Neural crest cell (in vitro differentiated cells): ENCODE measurements at regions not wholly inside any gene's neighbourhood (a gene's known extent, or its start where the extent isn't known, plus 50 kb on each side); places are given as distances from the start of the nearest gene placed in this dataset.

Source experiments
- DNase-seq: peaks from one replicate; pipeline ENCODE4 v3.0.0; 2021; ENCODE audit warnings: low read depth, mixed read lengths, low spot score
- H3K27ac Mint-ChIP-seq: one replicate; pipeline ENCODE4 v1.8.0; 2021; ENCODE audit warnings: mild to moderate bottlenecking, mixed read lengths; ENCODE audit not compliant: unreplicated experiment
- H3K27me3 Mint-ChIP-seq: 2 replicates; pipeline ENCODE4 v1.8.0; 2021; ENCODE audit warnings: low read depth, mild to moderate bottlenecking, mixed read lengths
- H3K36me3 Mint-ChIP-seq: 2 replicates; pipeline ENCODE4 v1.8.0; 2021; ENCODE audit warnings: low read depth, mild to moderate bottlenecking, mixed read lengths
- H3K4me1 Mint-ChIP-seq: 2 replicates; pipeline ENCODE4 v1.8.0; 2021; ENCODE audit warnings: mixed read lengths
- H3K4me3 Mint-ChIP-seq: one replicate; pipeline ENCODE4 v1.8.0; 2021; ENCODE audit warnings: mild to moderate bottlenecking, mixed read lengths
- H3K9me3 Mint-ChIP-seq: 2 replicates; pipeline ENCODE4 v1.8.0; 2021; ENCODE audit warnings: mixed read lengths
- TF ChIP-seq, protein P1 (sequence below): fragments of 200-600 bp; sonication (generic); conservative IDR thresholded peaks from 2 replicates; pipeline ENCODE4 v1.5.0; 2021; ENCODE audit warnings: antibody characterized with exemption, mild to moderate bottlenecking

- TF ChIP-seq, protein P1, sequence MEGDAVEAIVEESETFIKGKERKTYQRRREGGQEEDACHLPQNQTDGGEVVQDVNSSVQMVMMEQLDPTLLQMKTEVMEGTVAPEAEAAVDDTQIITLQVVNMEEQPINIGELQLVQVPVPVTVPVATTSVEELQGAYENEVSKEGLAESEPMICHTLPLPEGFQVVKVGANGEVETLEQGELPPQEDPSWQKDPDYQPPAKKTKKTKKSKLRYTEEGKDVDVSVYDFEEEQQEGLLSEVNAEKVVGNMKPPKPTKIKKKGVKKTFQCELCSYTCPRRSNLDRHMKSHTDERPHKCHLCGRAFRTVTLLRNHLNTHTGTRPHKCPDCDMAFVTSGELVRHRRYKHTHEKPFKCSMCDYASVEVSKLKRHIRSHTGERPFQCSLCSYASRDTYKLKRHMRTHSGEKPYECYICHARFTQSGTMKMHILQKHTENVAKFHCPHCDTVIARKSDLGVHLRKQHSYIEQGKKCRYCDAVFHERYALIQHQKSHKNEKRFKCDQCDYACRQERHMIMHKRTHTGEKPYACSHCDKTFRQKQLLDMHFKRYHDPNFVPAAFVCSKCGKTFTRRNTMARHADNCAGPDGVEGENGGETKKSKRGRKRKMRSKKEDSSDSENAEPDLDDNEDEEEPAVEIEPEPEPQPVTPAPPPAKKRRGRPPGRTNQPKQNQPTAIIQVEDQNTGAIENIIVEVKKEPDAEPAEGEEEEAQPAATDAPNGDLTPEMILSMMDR: no peak
- H3K4me3 Mint-ChIP-seq: no peak overlapping the region
Measured at GRCh38 chr2:129762386-129763189, 216.9 kb upstream of the RAB6C start.

DNA sequence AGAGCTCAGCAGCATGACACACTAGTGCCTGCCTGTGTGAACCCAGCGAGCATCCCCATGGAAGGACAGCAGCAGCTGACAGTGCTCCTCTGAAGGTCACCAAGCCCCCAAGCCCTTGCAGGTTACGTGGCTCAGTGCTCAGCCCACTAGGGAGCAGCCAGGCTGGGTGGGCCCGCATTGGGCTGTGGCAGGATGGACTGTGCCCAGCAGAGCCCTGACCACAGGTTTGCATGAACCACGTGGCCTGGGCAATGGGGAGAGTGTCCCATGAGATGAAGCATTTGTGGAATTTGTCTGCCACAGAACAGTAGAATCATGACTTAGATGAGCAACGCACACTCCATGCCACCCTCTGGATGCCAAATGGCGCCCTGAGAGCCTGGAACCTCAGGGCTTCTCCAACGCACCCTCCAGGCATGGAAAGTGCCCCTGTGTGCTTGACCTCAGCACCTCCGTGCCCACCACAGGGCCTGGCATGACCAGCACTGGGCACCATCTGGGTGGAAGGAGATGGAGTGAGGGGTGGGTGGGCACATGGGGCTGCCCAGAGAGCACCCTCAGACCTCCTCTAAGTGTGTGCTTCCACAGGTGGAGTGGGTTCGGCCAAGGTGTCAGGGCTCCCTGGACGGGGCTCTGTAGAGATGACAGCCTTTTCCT is 216.1 kb upstream of the RAB6C start:
- no peak overlapping the region for H3K4me3 Mint-ChIP-seq
- no peaks in the 10 kb centered on the region for H3K9me3 Mint-ChIP-seq
- TF ChIP-seq, protein P1: no peak
- no peak for DNase-seq
- H3K4me1 Mint-ChIP-seq: peaks cover 3% of the 10 kb centered on the region
- no peaks in the 10 kb centered on the region for H3K36me3 Mint-ChIP-seq
- H3K27ac Mint-ChIP-seq: no peak overlapping the region
- H3K27me3 Mint-ChIP-seq: no peaks in the 10 kb centered on the region

More at GRCh38 chr2:129762386-129763189, 216.9 kb upstream of the RAB6C start:
- Mint-ChIP-seq H3K27me3 (no peaks in the 10 kb centered on the region), H3K27ac (no peak overlapping the region), H3K36me3 (no peaks in the 10 kb centered on the region), H3K4me1 (peaks cover 9% of the 10 kb centered on the region), H3K9me3 (no peaks in the 10 kb centered on the region)
- no peak for DNase-seq

- no peak for DNase-seq
- TF ChIP-seq, protein P1: no peak
- H3K27ac Mint-ChIP-seq: no peak overlapping the region
- H3K27me3 Mint-ChIP-seq: peaks cover 2% of the 10 kb centered on the region
- no peaks in the 10 kb centered on the region for H3K4me1 Mint-ChIP-seq
- no peaks in the 10 kb centered on the region for H3K9me3 Mint-ChIP-seq
- H3K4me3 Mint-ChIP-seq: no peak overlapping the region
- no peaks in the 10 kb centered on the region for H3K36me3 Mint-ChIP-seq
Measured at GRCh38 chr2:129763966-129764365, 215.5 kb upstream of the RAB6C start.

DNA sequence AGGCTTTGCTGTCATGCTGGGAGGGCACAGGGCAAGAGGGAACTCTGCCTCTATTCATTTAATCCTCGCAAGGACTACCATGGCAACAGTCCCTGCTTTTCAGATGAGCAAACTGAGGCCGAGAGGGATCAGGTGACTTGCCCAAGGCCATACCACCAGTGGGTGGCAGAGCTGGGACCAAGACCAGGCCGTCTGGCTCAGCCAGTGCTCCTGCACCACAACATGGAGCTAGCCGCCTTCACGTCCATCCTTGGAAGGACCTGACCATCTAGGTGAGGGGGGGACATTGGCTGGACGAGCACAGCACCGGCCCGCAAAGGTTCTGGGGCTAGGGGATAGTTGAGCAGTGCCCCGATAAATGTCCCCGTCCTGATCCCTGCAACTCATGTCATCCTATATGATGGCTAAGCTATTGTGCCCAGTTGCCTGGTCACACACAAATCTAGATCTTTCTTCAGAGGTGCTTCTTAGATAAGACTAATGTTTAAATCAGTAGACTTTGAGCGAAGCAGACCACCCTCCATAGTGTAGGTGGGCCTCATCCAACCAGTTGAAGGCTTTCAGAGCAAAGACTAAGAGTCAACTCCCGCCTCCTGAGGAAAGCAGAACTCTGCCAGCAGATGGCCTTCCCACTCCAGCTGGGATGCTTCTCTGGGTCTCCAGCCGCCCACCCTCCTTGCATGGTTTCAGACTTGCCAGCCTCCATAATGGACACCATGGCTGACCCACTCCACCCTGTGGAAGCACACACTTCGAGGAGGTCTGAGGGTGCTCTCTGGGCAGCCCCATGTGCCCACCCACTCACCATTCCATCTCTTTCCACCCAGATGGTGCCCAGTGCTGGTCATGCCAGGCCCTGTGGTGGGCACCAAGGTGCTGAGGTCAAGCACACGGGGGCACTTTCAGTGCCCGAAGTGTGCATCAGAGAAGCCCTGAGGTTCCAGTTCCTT is 214.8 kb upstream of the RAB6C start:
- Mint-ChIP-seq H3K4me3 (no peak overlapping the region), H3K36me3 (no peaks in the 10 kb centered on the region), H3K4me1 (no peaks in the 10 kb centered on the region), H3K27ac (no peak overlapping the region), H3K27me3 (peaks cover 2% of the 10 kb centered on the region), H3K9me3 (no peaks in the 10 kb centered on the region)
- TF ChIP-seq, protein P1: no peak
- DNase-seq: no peak

DNA sequence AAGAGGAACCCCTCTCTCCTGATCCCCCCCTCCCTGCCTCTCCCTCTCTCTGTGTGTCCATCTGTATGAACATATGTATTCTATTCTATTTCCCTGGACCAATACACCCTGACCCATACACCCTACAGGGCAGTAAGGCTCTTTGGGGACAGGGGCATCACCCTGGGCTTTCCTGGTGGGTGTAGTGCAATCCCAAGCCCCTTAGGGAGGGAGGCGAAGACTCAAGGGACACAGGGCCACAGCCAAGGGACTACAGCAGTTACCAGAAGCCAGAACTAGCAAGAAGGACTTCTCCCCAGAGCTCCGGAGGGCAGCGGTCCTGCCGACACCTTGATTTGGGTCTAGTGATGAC is 214.2 kb upstream of the RAB6C start:
- no peak overlapping the region for H3K27ac Mint-ChIP-seq
- no peaks in the 10 kb centered on the region for H3K36me3 Mint-ChIP-seq
- H3K4me1 Mint-ChIP-seq: no peaks in the 10 kb centered on the region
- H3K9me3 Mint-ChIP-seq: no peaks in the 10 kb centered on the region
- DNase-seq: no peak
- TF ChIP-seq, protein P1: no peak
- H3K27me3 Mint-ChIP-seq: peaks cover 2% of the 10 kb centered on the region
- no peak overlapping the region for H3K4me3 Mint-ChIP-seq
